Adrenal gland (tissue), 5 donors: ENCODE measurements at regions not wholly inside any gene's neighbourhood (a gene's known extent, or its start where the extent isn't known, plus 50 kb on each side); places are given as distances from the start of the nearest gene placed in this dataset.

Experiments used
- CTCF ChIP-seq, 6 experiments: fragments of 450-650 bp in 4 of 6; fragments of 200-600 bp in 2 of 6; sonication (generic) in 1 of 6; IDR thresholded peaks; 1 replicate in 5 of 6; 2 replicates in 1 of 6; pipeline versions ENCODE4 v1.5.1 to v1.8.0; 2016 to 2021; ENCODE audit warnings: antibody characterized with exemption in 6 of 6, mild to moderate bottlenecking in 2 of 6, moderate library complexity in 1 of 6
- POLR2A ChIP-seq, 2 donors: fragments of 450-650 bp; IDR thresholded peaks; one replicate each; pipeline ENCODE4 v1.6.1; 2017; ENCODE audit warnings: antibody characterized with exemption in 2 of 2, mild to moderate bottlenecking in 2 of 2, moderate library complexity in 1 of 2
- donor health status: DM: no; HTN: no; CAD: no.

- TF ChIP-seq CTCF (IDR thresholded peaks at IDR 0.05) (no peak), POLR2A (IDR thresholded peaks at IDR 0.05) (no peak)
Observed at GRCh38 chr1:58318157-58319005, 228.1 kb downstream of the OMA1 start.
